ENCODE measurements at regions not wholly inside any gene's neighbourhood (a gene's known extent, or its start where the extent isn't known, plus 50 kb on each side); places are given as distances from the start of the nearest gene placed in this dataset.
"Not testable (repeated sequence)": the region's sequence is repeated elsewhere in the genome, so short reads cannot be mapped to it uniquely, and the experiment has no call there.

- H3K4me3 ChIP-seq (ENCODE audit: control insufficient read depth, low read depth, low read length): no peak overlapping the region
- peak; percentile 1 for DNase-seq (ENCODE audit: low read depth)
- TF ChIP-seq, protein P1, sequence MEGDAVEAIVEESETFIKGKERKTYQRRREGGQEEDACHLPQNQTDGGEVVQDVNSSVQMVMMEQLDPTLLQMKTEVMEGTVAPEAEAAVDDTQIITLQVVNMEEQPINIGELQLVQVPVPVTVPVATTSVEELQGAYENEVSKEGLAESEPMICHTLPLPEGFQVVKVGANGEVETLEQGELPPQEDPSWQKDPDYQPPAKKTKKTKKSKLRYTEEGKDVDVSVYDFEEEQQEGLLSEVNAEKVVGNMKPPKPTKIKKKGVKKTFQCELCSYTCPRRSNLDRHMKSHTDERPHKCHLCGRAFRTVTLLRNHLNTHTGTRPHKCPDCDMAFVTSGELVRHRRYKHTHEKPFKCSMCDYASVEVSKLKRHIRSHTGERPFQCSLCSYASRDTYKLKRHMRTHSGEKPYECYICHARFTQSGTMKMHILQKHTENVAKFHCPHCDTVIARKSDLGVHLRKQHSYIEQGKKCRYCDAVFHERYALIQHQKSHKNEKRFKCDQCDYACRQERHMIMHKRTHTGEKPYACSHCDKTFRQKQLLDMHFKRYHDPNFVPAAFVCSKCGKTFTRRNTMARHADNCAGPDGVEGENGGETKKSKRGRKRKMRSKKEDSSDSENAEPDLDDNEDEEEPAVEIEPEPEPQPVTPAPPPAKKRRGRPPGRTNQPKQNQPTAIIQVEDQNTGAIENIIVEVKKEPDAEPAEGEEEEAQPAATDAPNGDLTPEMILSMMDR (conservative IDR thresholded peaks at IDR 0.05; ENCODE audit: control insufficient read depth, insufficient read depth, low read depth, low read length): no peak
These were observed 167.3 kb upstream of the SPRY1 start for GRCh38 chr4:123229286-123229685.

GRCh38 chr4:123230061-123230460 is 166.5 kb upstream of the SPRY1 start:
- TF ChIP-seq, protein P1 (conservative IDR thresholded peaks at IDR 0.05; ENCODE audit: control insufficient read depth, insufficient read depth, low read depth, low read length): no peak
- no peak overlapping the region for H3K4me3 ChIP-seq (ENCODE audit: control insufficient read depth, low read depth, low read length)
- DNase-seq (ENCODE audit: low read depth): peak; percentile 1

GRCh38 chr4:123232439-123232838 is 164.2 kb upstream of the SPRY1 start:
- TF ChIP-seq, protein P1 (conservative IDR thresholded peaks at IDR 0.05; ENCODE audit: control insufficient read depth, insufficient read depth, low read depth, low read length): no peak
- DNase-seq (ENCODE audit: low read depth): peak; percentile 41
- H3K4me3 ChIP-seq (ENCODE audit: control insufficient read depth, low read depth, low read length): no peak overlapping the region

DNA sequence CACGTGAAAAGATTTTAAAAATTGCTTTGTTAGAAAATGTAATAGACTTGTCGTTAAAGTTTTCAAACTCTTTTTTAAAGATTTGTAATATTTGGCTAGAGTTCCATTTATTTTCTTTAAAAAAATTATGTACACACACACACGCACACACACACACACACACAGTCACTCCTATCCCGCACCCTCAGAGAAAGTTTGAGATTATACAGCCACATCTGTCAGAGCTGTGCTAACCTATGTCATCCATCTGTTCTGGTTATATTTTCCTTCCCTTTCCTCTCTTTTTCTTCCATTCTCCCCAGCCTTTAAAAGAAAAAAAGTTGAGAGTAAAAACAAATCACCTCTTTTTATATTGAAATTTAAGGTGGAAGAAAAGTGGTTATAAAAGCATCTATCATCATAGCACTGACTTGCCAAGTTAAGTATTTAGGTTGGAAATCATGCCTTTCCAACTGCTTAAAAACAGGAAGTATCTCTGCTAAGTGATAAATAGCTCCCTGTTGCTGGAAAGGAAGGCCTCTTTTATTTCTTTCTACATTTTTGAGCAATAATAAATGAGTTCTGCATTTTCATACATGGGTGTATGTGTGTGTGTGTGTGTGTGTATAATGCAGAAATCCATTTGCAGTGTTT is 163.3 kb upstream of the SPRY1 start:
- no peak for DNase-seq (ENCODE audit: low read depth)
- H3K4me3 ChIP-seq (ENCODE audit: control insufficient read depth, low read depth, low read length): no peak overlapping the region
- TF ChIP-seq, protein P1 (conservative IDR thresholded peaks at IDR 0.05; ENCODE audit: control insufficient read depth, insufficient read depth, low read depth, low read length): no peak

- H3K4me3 ChIP-seq (ENCODE audit: control insufficient read depth, low read depth, low read length): no peak overlapping the region
- TF ChIP-seq, protein P1 (conservative IDR thresholded peaks at IDR 0.05; ENCODE audit: control insufficient read depth, insufficient read depth, low read depth, low read length): no peak
- DNase-seq (ENCODE audit: low read depth): no peak
These were observed 161.6 kb upstream of the SPRY1 start for GRCh38 chr4:123234955-123235354.

GRCh38 chr4:123235431-123235830 is 161.2 kb upstream of the SPRY1 start:
- DNase-seq (ENCODE audit: low read depth): no peak
- H3K4me3 ChIP-seq (ENCODE audit: control insufficient read depth, low read depth, low read length): no peak overlapping the region
- TF ChIP-seq, protein P1 (conservative IDR thresholded peaks at IDR 0.05; ENCODE audit: control insufficient read depth, insufficient read depth, low read depth, low read length): no peak

- TF ChIP-seq, protein P1 (conservative IDR thresholded peaks at IDR 0.05; ENCODE audit: control insufficient read depth, insufficient read depth, low read depth, low read length): no peak
- DNase-seq (ENCODE audit: low read depth): no peak
- H3K4me3 ChIP-seq (ENCODE audit: control insufficient read depth, low read depth, low read length): no peak overlapping the region
These were observed 160.0 kb upstream of the SPRY1 start for GRCh38 chr4:123236606-123237005.

DNA sequence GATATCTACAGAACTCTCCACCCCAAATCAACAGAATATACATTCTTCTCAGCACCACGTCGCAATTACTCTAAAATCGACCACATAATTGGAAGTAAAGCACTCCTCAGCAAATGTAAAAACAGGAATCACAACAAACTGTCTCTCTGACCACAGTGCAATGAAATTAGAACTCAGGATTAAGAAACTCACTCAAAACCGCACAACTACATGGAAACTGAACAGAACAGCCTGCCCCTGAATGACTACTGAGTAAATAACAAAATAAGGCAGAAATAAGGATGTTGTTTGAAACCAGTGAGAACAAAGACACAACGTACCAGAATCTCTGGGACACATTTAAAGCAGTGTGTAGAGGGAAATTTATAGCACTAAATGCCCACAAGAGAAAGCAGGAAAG is 156.3 kb upstream of the SPRY1 start:
- not testable (repeated sequence) for H3K4me3 ChIP-seq (ENCODE audit: control insufficient read depth, low read depth, low read length); DNase-seq (ENCODE audit: low read depth)

DNA sequence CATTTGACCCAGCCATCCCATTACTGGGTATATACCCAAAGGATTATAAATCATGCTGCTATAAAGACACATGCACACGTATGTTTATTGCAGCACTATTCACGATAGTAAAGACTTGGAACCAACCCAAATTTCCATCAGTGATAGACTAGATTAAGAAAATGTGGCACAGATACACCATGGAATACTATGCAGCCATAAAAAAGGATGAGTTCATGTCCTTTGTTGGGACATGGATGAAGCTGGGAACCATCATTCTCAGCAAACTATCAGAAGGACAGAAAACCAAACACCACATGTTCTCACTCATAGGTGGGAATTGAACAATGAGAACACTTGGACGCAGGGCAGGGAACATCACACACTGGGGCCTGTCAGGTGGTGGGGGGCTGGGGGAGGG is 153.4 kb upstream of the SPRY1 start:
- DNase-seq (ENCODE audit: low read depth); H3K4me3 ChIP-seq (ENCODE audit: control insufficient read depth, low read depth, low read length): not testable (repeated sequence)
